Lower leg skin (tissue), 3 donors: ENCODE measurements at regions not wholly inside any gene's neighbourhood (a gene's known extent, or its start where the extent isn't known, plus 50 kb on each side); places are given as distances from the start of the nearest gene placed in this dataset.

Experiments
- CTCF ChIP-seq, 3 donors: fragments of 450-650 bp; IDR thresholded peaks; one replicate each; pipeline ENCODE4 v1.5.1; 2016; ENCODE audit warnings: antibody characterized with exemption in 3 of 3, mild to moderate bottlenecking in 3 of 3, moderate library complexity in 2 of 3
- POLR2A ChIP-seq, 2 donors: fragments of 450-650 bp; IDR thresholded peaks; one replicate each; pipeline ENCODE4 v1.6.1; 2016 to 2017; ENCODE audit warnings: antibody characterized with exemption in 2 of 2, mild to moderate bottlenecking in 1 of 2, moderate library complexity in 1 of 2

- TF ChIP-seq CTCF (IDR thresholded peaks at IDR 0.05) (no peak), POLR2A (IDR thresholded peaks at IDR 0.05) (no peak)
Observed at GRCh38 chr5:56499491-56499890, 266.4 kb upstream of the ANKRD55 start.
